NCI-H526 (cell line): ENCODE measurements at regions not wholly inside any gene's neighbourhood (a gene's known extent, or its start where the extent isn't known, plus 50 kb on each side); places are given as distances from the start of the nearest gene placed in this dataset.
A peak's percentile ranks its signal among the peaks of the same experiment; 100 is the strongest.

ENCODE experiments used
- DNase-seq, 2 experiments: peaks; one replicate each; lab custom pipeline; 2025; lab: John Stamatoyannopoulos, UW

- DNase-seq: no peak
These were observed 176.4 kb downstream of the CCDC71L start for GRCh38 chr7:106484562-106484961.

- DNase-seq: no peak
These were observed 178.9 kb downstream of the CCDC71L start for GRCh38 chr7:106482091-106482490.

GRCh38 chr7:106480616-106481031 lies 180.3 kb downstream of the CCDC71L start:
- DNase-seq: no peak

- DNase-seq: no peak
These were observed 180.8 kb downstream of the CCDC71L start for GRCh38 chr7:106480161-106480579.

- DNase-seq: no peak
These were observed 184.2 kb downstream of the CCDC71L start for GRCh38 chr7:106476751-106477150.

- no peak for DNase-seq
These were observed 188.0 kb upstream of the NAMPT start for GRCh38 chr7:106472741-106473140.

- DNase-seq: no peak
These were observed 187.1 kb upstream of the NAMPT start for GRCh38 chr7:106471686-106472440.

- DNase-seq: no peak
These were observed 186.2 kb upstream of the NAMPT start for GRCh38 chr7:106471021-106471420.

GRCh38 chr7:106466867-106467266 lies 182.1 kb upstream of the NAMPT start:
- DNase-seq: no peak

GRCh38 chr7:106465704-106466468 lies 181.1 kb upstream of the NAMPT start:
- DNase-seq: no peak

GRCh38 chr7:106464651-106465050 lies 179.9 kb upstream of the NAMPT start:
- no peak for DNase-seq

- no peak for DNase-seq
These were observed 179.2 kb upstream of the NAMPT start for GRCh38 chr7:106463851-106464611.

- no peak for DNase-seq
These were observed 178.2 kb upstream of the NAMPT start for GRCh38 chr7:106462914-106463482.

GRCh38 chr7:106462365-106462859 lies 177.6 kb upstream of the NAMPT start:
- DNase-seq: peak; percentile 12 to 60

- no peak for DNase-seq
These were observed 176.0 kb upstream of the NAMPT start for GRCh38 chr7:106460792-106461254.

- DNase-seq: no peak
These were observed 174.8 kb upstream of the NAMPT start for GRCh38 chr7:106459397-106460072.

GRCh38 chr7:106457678-106458077 lies 172.9 kb upstream of the NAMPT start:
- no peak for DNase-seq

GRCh38 chr7:106456329-106456728 lies 171.5 kb upstream of the NAMPT start:
- no peak for DNase-seq

- no peak for DNase-seq
These were observed 167.5 kb upstream of the NAMPT start for GRCh38 chr7:106452031-106452851.

- DNase-seq: no peak
These were observed 166.4 kb upstream of the NAMPT start for GRCh38 chr7:106451171-106451570.
